ENCODE measurements at regions not wholly inside any gene's neighbourhood (a gene's known extent, or its start where the extent isn't known, plus 50 kb on each side); places are given as distances from the start of the nearest gene placed in this dataset.

- no peak for DNase-seq (ENCODE audit: low read depth)
These were observed 235.1 kb upstream of the CXCL12 start for GRCh38 chr10:44619975-44620374.

GRCh38 chr10:44627591-44628354 lies 242.9 kb upstream of the CXCL12 start:
- DNase-seq (ENCODE audit: low read depth) = no peak

- no peak for DNase-seq (ENCODE audit: low read depth)
These were observed 244.0 kb upstream of the CXCL12 start for GRCh38 chr10:44628921-44629320.

- no peak for DNase-seq (ENCODE audit: low read depth)
These were observed 250.3 kb upstream of the CXCL12 start for GRCh38 chr10:44635176-44635575.

- no peak for DNase-seq (ENCODE audit: low read depth)
These were observed 251.7 kb upstream of the CXCL12 start for GRCh38 chr10:44636625-44637024.

GRCh38 chr10:44640429-44640828 lies 255.5 kb upstream of the CXCL12 start:
- no peak for DNase-seq (ENCODE audit: low read depth)

- DNase-seq (ENCODE audit: low read depth) = no peak
These were observed 262.6 kb upstream of the CXCL12 start for GRCh38 chr10:44647473-44647872.

GRCh38 chr10:44647877-44648542 lies 263.1 kb upstream of the CXCL12 start:
- no peak for DNase-seq (ENCODE audit: low read depth)

GRCh38 chr10:44650691-44651661 lies 260.2 kb upstream of the TMEM72 start:
- DNase-seq (ENCODE audit: low read depth) = no peak

GRCh38 chr10:44651834-44652233 lies 259.3 kb upstream of the TMEM72 start:
- no peak for DNase-seq (ENCODE audit: low read depth)

GRCh38 chr10:44659320-44659719 lies 251.8 kb upstream of the TMEM72 start:
- DNase-seq (ENCODE audit: low read depth) = no peak

GRCh38 chr10:44660271-44660670 lies 250.9 kb upstream of the TMEM72 start:
- DNase-seq (ENCODE audit: low read depth) = no peak

GRCh38 chr10:44662051-44662450 lies 249.1 kb upstream of the TMEM72 start:
- DNase-seq (ENCODE audit: low read depth) = no peak

GRCh38 chr10:44668336-44668735 lies 242.8 kb upstream of the TMEM72 start:
- no peak for DNase-seq (ENCODE audit: low read depth)

GRCh38 chr10:44671319-44671718 lies 239.8 kb upstream of the TMEM72 start:
- no peak for DNase-seq (ENCODE audit: low read depth)

- DNase-seq (ENCODE audit: low read depth) = no peak
These were observed 237.7 kb upstream of the TMEM72 start for GRCh38 chr10:44673245-44673983.

GRCh38 chr10:44674536-44675386 lies 236.4 kb upstream of the TMEM72 start:
- DNase-seq (ENCODE audit: low read depth) = no peak

GRCh38 chr10:44675387-44675874 lies 235.7 kb upstream of the TMEM72 start:
- DNase-seq (ENCODE audit: low read depth) = no peak

GRCh38 chr10:44680764-44681163 lies 230.4 kb upstream of the TMEM72 start:
- no peak for DNase-seq (ENCODE audit: low read depth)

GRCh38 chr10:44682507-44682906 lies 228.6 kb upstream of the TMEM72 start:
- no peak for DNase-seq (ENCODE audit: low read depth)

- DNase-seq (ENCODE audit: low read depth) = no peak
These were observed 226.5 kb upstream of the TMEM72 start for GRCh38 chr10:44684661-44685060.

Data from activated T-helper 9 cell treated with anti-CD3 and anti-CD28 coated beads, Interleukin-2, amount 50 U/mL, for 16 hours (primary cell).